Mesendoderm (in vitro differentiated cells): ENCODE measurements at regions not wholly inside any gene's neighbourhood (a gene's known extent, or its start where the extent isn't known, plus 50 kb on each side); places are given as distances from the start of the nearest gene placed in this dataset.

ENCODE experiments used
- DNase-seq: peaks from one replicate; pipeline ENCODE4 v3.0.0; 2013
- H2AK5ac ChIP-seq: 2 replicates; pipeline ENCODE4 v1.6.1; 2013; ENCODE audit warnings: low read length, inconsistent platforms
- H2BK120ac ChIP-seq: 2 replicates; pipeline ENCODE4 v1.6.1; 2013; ENCODE audit warnings: low read depth, mild to moderate bottlenecking, low read length, moderate library complexity, mixed read lengths
- H2BK15ac ChIP-seq: replicated peaks from 2 replicates; pipeline ENCODE4 v1.6.1; 2013; ENCODE audit warnings: low read depth, mild to moderate bottlenecking, moderate library complexity
- H2BK5ac ChIP-seq: 2 replicates; pipeline ENCODE4 v1.6.1; 2013; ENCODE audit warnings: low read length, inconsistent platforms
- H3K18ac ChIP-seq: 2 replicates; pipeline ENCODE4 v1.6.1; 2013; ENCODE audit warnings: mild to moderate bottlenecking, low read length, mixed read lengths
- H3K23ac ChIP-seq: one replicate; pipeline ENCODE4 v1.6.1; 2013; ENCODE audit warnings: low read length
- H3K27ac ChIP-seq: 2 replicates; pipeline ENCODE4 v1.5.1; 2013; ENCODE audit warnings: low read depth, mild to moderate bottlenecking, inconsistent platforms, low read length, moderate library complexity
- H3K27me3 ChIP-seq: 2 replicates; pipeline ENCODE4 v1.6.1; 2013; ENCODE audit warnings: low read length, control low read depth, mild to moderate bottlenecking, inconsistent platforms; ENCODE audit not compliant: insufficient read depth, poor library complexity
- H3K36me3 ChIP-seq: 2 replicates; pipeline ENCODE4 v1.6.1; 2013; ENCODE audit warnings: low read length, inconsistent platforms; ENCODE audit not compliant: control insufficient read depth, insufficient read depth
- H3K4ac ChIP-seq: one replicate; pipeline ENCODE4 v1.6.1; 2013; ENCODE audit warnings: low read depth, mild to moderate bottlenecking, low read length, moderate library complexity
- H3K4me1 ChIP-seq: 2 replicates; pipeline ENCODE4 v1.6.1; 2013; ENCODE audit warnings: low read depth, low read length, inconsistent platforms; ENCODE audit not compliant: control insufficient read depth
- H3K4me2 ChIP-seq: 2 replicates; pipeline ENCODE4 v1.6.1; 2013; ENCODE audit warnings: low read length
- H3K4me3 ChIP-seq: 2 replicates; pipeline ENCODE4 v1.5.1; 2013; ENCODE audit warnings: mild to moderate bottlenecking, low read length
- H3K56ac ChIP-seq: one replicate; pipeline ENCODE4 v1.6.1; 2013; ENCODE audit warnings: low read length
- H3K79me1 ChIP-seq: 2 replicates; pipeline ENCODE4 v1.6.1; 2013; ENCODE audit warnings: low read length, inconsistent platforms
- H3K79me2 ChIP-seq: 2 replicates; pipeline ENCODE4 v1.6.1; 2013; ENCODE audit warnings: mild to moderate bottlenecking, low read length; ENCODE audit not compliant: control insufficient read depth, insufficient read depth
- H3K9ac ChIP-seq: 2 replicates; pipeline ENCODE4 v1.6.1; 2013; ENCODE audit warnings: low read length, inconsistent platforms
- H4K5ac ChIP-seq: one replicate; pipeline ENCODE4 v1.6.1; 2013; ENCODE audit warnings: low read length
- H4K8ac ChIP-seq: one replicate; pipeline ENCODE4 v1.6.1; 2013; ENCODE audit warnings: low read depth, mild to moderate bottlenecking, control low read depth, low read length, moderate library complexity
- WGBS: extraction: QIAGEN DNeasy Blood & Tissue Kit; methylation state at CpG from one replicate; pipeline ENCODE4 v1.1.7; 2013; ENCODE audit warnings: low lambda C conversion rate, missing lambda C conversion rate; ENCODE audit not compliant: insufficient coverage; ENCODE audit errors: extremely low coverage; 5-methylcytosine and 5-hydroxymethylcytosine counted together

DNA sequence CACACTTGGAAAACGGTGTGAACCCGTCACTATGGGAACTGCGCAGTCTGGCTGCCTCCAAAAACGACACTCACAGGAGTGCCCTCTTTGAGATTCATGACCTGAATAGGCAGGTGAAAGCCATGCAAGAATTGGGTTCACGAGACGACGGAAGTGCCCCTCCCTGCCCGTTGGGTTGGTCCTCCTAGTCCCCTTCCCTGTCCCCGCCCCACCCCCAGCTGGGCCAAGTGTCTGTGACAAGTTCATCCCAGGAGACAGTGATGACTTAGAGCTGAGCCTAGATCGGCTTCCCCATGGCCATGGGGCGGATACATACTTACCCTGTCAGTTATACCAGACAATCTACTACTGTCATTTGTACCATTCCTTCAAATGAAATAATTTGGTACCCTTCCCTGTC is 1137.7 kb upstream of the CHAC2 start:
- H3K4ac ChIP-seq = no peak overlapping the region
- H3K9ac ChIP-seq = no peak overlapping the region
- no peak overlapping the region for H2BK5ac ChIP-seq
- no peak overlapping the region for H4K5ac ChIP-seq
- H3K18ac ChIP-seq = no peak overlapping the region
- H2BK15ac ChIP-seq = no peak overlapping the region
- no peak overlapping the region for H3K27ac ChIP-seq
- no peak overlapping the region for H2BK120ac ChIP-seq
- H3K56ac ChIP-seq = no peak overlapping the region
- H3K23ac ChIP-seq = no peak overlapping the region
- no peaks in the 10 kb centered on the region for H3K36me3 ChIP-seq
- WGBS = no CpG with 5 or more reads among the region's 11 CpGs
- no peak overlapping the region for H4K8ac ChIP-seq
- no peak for DNase-seq
- H3K79me1 ChIP-seq = no peaks in the 10 kb centered on the region
- no peaks in the 10 kb centered on the region for H3K27me3 ChIP-seq
- no peak overlapping the region for H2AK5ac ChIP-seq
- H3K4me2 ChIP-seq = no peak overlapping the region
- H3K4me3 ChIP-seq = no peak overlapping the region
- H3K4me1 ChIP-seq = no peaks in the 10 kb centered on the region
- no peaks in the 10 kb centered on the region for H3K79me2 ChIP-seq

DNA sequence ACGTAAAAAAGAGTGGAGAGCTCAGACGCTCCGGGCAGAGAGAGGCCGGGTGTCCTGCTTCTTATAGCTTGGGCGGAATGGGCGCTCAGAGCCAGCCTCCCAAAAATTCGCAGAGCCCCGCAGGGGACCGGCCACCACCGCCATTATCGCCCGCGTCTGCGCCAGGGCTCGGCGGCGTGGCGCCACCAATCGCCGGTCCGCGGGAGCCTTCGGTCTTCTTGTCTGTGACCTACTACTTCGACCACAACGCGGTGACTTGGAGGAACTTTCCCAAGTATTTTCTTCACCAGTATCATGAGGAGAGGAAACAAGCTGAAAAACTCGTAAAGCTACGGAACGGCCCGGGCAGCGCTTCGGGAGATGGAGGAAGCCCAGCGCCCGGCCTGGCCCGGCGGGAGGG is 1138.1 kb upstream of the CHAC2 start:
- DNase-seq = no peak
- H2AK5ac ChIP-seq = no peak overlapping the region
- no peaks in the 10 kb centered on the region for H3K36me3 ChIP-seq
- H3K27ac ChIP-seq = no peak overlapping the region
- no peaks in the 10 kb centered on the region for H3K27me3 ChIP-seq
- H2BK15ac ChIP-seq = no peak overlapping the region
- no peaks in the 10 kb centered on the region for H3K79me1 ChIP-seq
- no peak overlapping the region for H3K4ac ChIP-seq
- no peak overlapping the region for H2BK5ac ChIP-seq
- H3K4me3 ChIP-seq = no peak overlapping the region
- H3K4me2 ChIP-seq = no peak overlapping the region
- no peak overlapping the region for H3K18ac ChIP-seq
- WGBS = no CpG with 5 or more reads among the region's 36 CpGs
- H3K56ac ChIP-seq = no peak overlapping the region
- H3K9ac ChIP-seq = no peak overlapping the region
- no peak overlapping the region for H4K8ac ChIP-seq
- no peaks in the 10 kb centered on the region for H3K4me1 ChIP-seq
- H3K23ac ChIP-seq = no peak overlapping the region
- H3K79me2 ChIP-seq = no peaks in the 10 kb centered on the region
- no peak overlapping the region for H2BK120ac ChIP-seq
- H4K5ac ChIP-seq = no peak overlapping the region

DNA sequence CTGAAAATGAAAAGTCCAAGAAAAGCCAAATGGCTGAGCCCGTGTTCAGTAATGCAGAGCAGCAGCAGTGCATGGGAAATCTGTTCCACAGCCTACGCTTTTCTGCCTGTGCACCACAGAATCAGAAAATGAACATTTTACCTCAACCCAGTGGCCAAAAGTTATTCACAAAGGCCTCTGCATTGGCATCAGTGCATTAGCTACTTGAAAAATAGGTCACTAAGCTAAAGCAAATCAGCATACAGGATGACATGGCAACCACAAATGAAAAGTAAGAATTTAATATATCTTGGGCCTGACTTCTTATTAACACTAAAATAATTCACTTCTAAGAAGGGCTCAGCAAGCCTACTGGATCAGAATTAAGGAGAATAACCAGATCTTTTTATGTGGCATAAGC is 1145.3 kb upstream of the CHAC2 start:
- Histone ChIP-seq H3K36me3 (no peaks in the 10 kb centered on the region), H2AK5ac (no peak overlapping the region), H3K23ac (no peak overlapping the region), H3K79me1 (no peaks in the 10 kb centered on the region), H4K5ac (no peak overlapping the region), H3K9ac (no peak overlapping the region), H4K8ac (no peak overlapping the region), H3K4me1 (no peaks in the 10 kb centered on the region), H2BK15ac (no peak overlapping the region), H2BK120ac (no peak overlapping the region), H3K18ac (no peak overlapping the region), H2BK5ac (no peak overlapping the region), H3K56ac (no peak overlapping the region), H3K4me3 (no peak overlapping the region), H3K27ac (no peak overlapping the region), H3K27me3 (no peaks in the 10 kb centered on the region), H3K79me2 (no peaks in the 10 kb centered on the region), H3K4me2 (no peak overlapping the region), H3K4ac (no peak overlapping the region)
- no CpG with 5 or more reads among the region's 2 CpGs for WGBS
- no peak for DNase-seq

DNA sequence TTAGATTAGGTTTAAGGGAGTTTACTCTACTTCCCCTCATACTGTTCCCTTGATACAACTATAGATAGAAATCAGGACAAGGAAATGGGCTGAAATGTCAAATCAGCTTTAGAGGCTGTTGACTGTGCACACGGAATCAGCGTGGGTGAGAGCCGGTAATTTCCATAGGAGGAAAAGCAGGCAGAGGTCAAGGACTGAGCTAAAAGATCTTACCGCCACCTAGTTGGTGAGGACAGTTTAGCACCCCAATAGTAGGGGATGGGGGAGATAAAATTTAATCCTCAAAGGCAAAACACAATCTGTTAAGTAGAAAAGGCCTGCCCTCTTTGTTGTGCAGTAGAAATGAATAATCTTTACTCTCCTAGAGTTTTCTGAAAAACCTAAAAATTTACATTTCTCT is 1154.5 kb upstream of the CHAC2 start:
- Histone ChIP-seq H3K79me1 (no peaks in the 10 kb centered on the region), H4K8ac (no peak overlapping the region), H2AK5ac (no peak overlapping the region), H3K56ac (no peak overlapping the region), H2BK15ac (no peak overlapping the region), H3K36me3 (no peaks in the 10 kb centered on the region), H3K4ac (no peak overlapping the region), H3K27ac (no peak overlapping the region), H3K4me3 (no peak overlapping the region), H3K4me1 (no peaks in the 10 kb centered on the region), H2BK120ac (no peak overlapping the region), H3K23ac (no peak overlapping the region), H3K79me2 (no peaks in the 10 kb centered on the region), H3K4me2 (no peak overlapping the region), H4K5ac (no peak overlapping the region), H2BK5ac (no peak overlapping the region), H3K27me3 (no peaks in the 10 kb centered on the region), H3K18ac (no peak overlapping the region), H3K9ac (no peak overlapping the region)
- peak; percentile 73 for DNase-seq
- WGBS = no CpG with 5 or more reads among the region's 4 CpGs

DNA sequence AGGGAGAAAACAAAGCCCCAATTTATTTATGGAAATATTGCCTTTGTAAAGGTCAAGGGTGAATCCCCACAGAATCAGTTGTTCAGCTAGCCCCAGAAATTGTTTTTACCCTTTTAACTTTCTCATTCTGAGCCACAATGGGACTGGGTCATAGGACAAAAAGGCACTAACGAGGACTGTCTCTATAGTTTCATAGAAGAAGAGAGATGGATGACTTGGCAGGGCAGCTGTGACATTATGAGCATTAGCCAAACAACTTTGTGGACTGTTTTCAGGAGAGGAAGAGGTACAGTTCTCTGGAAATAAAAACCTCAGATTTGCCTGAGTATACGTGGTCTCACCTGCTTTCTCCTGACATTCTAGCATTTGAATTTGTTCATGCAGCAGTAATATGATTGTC is 1155.8 kb upstream of the CHAC2 start:
- H4K5ac ChIP-seq = no peak overlapping the region
- peak overlapping the region; percentile 19 for H2BK15ac ChIP-seq
- H3K23ac ChIP-seq = no peak overlapping the region
- H2BK120ac ChIP-seq = no peak overlapping the region
- no peaks in the 10 kb centered on the region for H3K4me1 ChIP-seq
- H3K27ac ChIP-seq = no peak overlapping the region
- no peaks in the 10 kb centered on the region for H3K79me1 ChIP-seq
- no peaks in the 10 kb centered on the region for H3K27me3 ChIP-seq
- no peaks in the 10 kb centered on the region for H3K36me3 ChIP-seq
- no peak for DNase-seq
- H3K4me2 ChIP-seq = no peak overlapping the region
- no peak overlapping the region for H4K8ac ChIP-seq
- H3K79me2 ChIP-seq = no peaks in the 10 kb centered on the region
- no peak overlapping the region for H2AK5ac ChIP-seq
- no peak overlapping the region for H3K18ac ChIP-seq
- no peak overlapping the region for H3K4ac ChIP-seq
- H3K56ac ChIP-seq = no peak overlapping the region
- H3K9ac ChIP-seq = no peak overlapping the region
- H2BK5ac ChIP-seq = no peak overlapping the region
- WGBS = no CpG with 5 or more reads among the region's 2 CpGs
- H3K4me3 ChIP-seq = no peak overlapping the region

DNA sequence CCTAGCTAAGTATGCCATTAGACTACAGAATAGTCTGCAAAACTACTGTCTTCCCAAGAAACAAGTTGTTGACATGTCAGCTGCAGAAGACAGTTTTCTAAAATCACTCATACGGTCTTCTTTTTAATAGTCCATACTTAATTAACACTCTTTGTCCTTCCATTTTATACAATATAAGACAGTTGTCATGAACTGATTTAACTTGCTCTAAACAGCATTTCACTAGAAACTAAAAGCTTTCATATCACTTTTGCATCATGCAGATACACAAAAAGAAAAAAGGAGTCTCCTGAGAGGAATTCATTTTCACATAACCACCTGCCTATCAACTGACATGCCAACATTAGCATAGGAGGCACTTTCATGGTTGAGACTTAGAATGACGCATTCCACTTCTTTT is 1159.6 kb upstream of the CHAC2 start:
- Histone ChIP-seq H3K27ac (no peak overlapping the region), H3K23ac (no peak overlapping the region), H3K79me1 (no peaks in the 10 kb centered on the region), H3K27me3 (no peaks in the 10 kb centered on the region), H3K18ac (no peak overlapping the region), H3K4ac (no peak overlapping the region), H3K4me2 (no peak overlapping the region), H2BK15ac (no peak overlapping the region), H2AK5ac (no peak overlapping the region), H3K36me3 (no peaks in the 10 kb centered on the region), H4K8ac (no peak overlapping the region), H3K4me1 (no peaks in the 10 kb centered on the region), H4K5ac (no peak overlapping the region), H2BK5ac (no peak overlapping the region), H3K79me2 (no peaks in the 10 kb centered on the region), H3K4me3 (no peak overlapping the region), H3K56ac (no peak overlapping the region), H3K9ac (no peak overlapping the region), H2BK120ac (no peak overlapping the region)
- no CpG with 5 or more reads among the region's 2 CpGs for WGBS
- no peak for DNase-seq
